HG03565 (cell line): ENCODE measurements at regions not wholly inside any gene's neighbourhood (a gene's known extent, or its start where the extent isn't known, plus 50 kb on each side); places are given as distances from the start of the nearest gene placed in this dataset.
"Not testable (repeated sequence)": the region's sequence is repeated elsewhere in the genome, so short reads cannot be mapped to it uniquely, and the experiment has no call there.

Source experiments
- ATAC-seq: cut with Tn5 transposase; IDR thresholded peaks from one replicate; pipeline ENCODE4 v1.9.1; 2021; ENCODE audit warnings: mild to moderate bottlenecking, moderate library complexity; ENCODE audit not compliant: unreplicated experiment

DNA sequence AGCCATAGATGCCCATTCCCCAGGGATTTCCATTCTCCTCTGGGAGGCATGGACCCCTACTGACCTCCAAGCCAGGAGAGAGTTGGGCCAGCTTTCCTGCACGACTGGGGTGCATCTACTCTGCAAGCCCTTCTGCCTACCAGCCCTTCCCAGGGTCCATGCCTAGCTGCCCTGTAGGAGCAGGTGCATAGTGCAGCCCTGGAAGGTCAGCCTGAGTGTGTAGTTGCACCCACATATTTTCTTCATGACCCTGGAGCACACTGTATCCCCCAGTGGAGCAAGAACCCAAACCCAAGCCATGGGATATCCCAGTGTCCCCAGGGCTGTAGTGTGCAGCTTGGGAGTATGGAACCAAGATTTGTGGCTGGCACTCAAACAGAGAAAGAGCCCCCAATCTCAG, 155.6 kb upstream of the GOLGA6L22 start:
- not testable (repeated sequence) for ATAC-seq
